SIG-M5 treated with dmso at 0.1 percent for 504 hours (cell line): ENCODE measurements at regions not wholly inside any gene's neighbourhood (a gene's known extent, or its start where the extent isn't known, plus 50 kb on each side); places are given as distances from the start of the nearest gene placed in this dataset.

Experiments
- DNase-seq: peaks from one replicate; lab custom pipeline; 2025; ENCODE audit not compliant: unreplicated experiment; lab: John Stamatoyannopoulos, UW

DNA sequence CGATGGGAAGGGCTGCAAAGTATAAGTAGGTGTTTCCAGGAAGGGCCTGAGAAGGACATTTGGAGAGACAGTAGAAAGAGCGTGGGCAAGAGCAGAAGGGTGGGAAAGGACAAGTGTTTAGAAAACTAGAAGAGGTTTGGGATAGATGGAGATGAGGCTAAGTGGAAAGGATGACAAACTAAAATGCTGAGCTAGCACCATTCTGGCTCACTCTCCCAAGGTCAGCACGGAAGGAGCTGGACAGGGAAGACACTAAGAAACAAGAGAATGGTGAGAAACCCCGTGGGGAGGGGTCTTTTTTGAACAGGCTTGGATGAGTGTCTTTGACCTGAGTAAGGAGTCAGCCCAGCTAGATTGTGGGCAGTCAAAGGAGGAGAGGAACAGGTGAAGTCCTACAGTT, 286.0 kb downstream of the CDK5RAP2 start:
- no peak for DNase-seq

DNA sequence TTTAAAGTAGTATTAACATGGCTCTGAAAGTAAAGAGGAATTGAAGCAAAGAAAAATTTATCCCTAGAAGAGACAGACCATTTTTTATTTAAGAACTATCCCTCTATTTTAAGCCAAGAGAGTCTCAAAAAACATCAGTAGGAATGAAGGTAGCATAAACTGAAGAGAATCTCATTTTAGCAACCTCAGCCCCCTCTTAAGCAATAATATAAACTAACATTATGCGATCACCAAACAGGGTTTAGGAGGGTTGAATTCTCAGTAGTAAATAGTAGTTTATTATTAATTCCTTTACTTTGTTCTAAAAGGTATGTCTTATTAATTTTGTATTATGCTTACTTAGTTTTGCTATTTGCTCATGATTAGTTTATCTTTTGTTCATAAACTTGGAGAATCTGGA, 287.4 kb downstream of the CDK5RAP2 start:
- DNase-seq, result no peak

DNA sequence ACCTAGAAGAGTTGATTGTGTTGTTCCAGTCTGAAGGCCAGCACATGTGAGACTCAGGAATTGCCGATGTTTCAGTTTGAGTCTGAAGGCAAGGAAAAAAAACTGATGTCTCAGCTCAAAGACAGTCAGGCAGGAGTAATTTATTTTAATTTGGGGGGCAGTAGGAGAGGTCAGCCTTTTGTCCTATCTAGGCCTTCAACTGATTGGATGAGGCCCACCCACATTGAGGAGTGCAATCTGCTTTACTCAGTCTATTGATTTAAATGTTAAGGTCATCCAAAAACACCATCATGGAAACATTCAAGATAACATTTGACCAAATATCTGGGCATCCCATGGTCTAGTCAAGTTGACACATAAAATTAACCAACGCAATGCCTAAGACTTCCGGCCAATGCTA, 288.9 kb downstream of the CDK5RAP2 start:
- no peak for DNase-seq

DNA sequence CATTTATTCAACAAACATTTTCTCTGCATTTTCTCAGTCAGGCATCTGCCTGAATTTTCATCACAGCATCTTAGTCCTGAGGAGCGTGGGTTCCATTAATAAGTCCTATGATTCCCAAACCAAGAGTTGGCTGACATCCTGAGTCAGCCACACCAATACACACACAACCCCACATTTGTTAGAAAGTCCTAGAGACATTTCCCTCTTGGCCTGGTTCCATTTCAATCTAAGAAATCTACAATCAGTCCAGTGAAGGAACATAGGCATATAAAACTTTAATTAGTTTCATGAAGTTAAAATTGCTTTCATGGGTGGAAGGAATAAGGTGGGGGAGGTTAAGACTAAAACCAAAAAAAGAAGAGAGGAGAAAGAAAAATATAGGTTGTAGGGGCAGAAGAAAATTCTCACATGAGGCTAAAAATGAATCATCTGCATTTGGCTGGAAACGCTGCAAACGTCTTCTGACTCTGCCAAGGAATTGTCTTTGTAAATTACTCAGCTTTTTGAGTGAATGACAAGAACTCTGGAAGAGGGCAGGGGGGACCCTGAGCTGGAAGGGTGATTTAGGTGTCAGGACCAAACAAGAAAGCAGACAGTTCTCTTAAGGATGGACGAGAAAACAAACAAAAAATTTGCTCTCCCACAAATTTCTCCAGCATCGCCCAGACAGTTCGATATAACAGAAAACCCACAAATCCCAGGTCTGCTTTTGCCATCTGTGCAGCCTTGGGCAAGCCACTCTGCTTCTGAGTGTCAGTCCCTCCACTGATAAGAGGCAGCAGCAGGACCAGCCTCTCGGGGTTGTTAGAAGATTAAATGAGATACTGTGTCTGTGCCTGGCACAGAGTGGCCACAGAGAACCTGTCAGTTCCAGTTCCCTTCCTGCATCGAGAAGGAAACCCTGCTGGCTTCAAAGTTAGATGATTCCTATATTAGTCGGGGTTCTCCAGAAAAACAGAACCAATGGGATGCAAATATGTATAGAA, 289.7 kb downstream of the CDK5RAP2 start:
- DNase-seq, result no peak

DNA sequence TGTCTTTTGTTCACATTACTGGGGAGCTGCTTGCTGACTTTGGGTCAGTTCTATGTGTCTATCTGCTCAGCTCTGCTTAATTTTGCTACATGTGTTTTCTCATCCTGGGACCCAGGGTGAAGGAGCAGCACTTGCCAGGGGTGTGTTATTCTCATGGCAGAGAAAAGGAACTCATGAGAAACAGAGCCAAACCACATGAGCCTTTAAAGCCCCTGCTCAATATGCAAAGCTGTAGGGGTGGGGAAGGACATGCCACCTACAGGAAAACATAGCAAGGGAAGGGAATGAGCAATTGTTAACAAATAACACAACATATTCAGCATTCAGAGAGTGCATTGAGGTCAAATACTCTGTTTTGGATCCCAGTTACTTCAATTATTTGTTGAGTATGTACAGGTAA, 290.9 kb downstream of the CDK5RAP2 start:
- DNase-seq, result no peak

DNA sequence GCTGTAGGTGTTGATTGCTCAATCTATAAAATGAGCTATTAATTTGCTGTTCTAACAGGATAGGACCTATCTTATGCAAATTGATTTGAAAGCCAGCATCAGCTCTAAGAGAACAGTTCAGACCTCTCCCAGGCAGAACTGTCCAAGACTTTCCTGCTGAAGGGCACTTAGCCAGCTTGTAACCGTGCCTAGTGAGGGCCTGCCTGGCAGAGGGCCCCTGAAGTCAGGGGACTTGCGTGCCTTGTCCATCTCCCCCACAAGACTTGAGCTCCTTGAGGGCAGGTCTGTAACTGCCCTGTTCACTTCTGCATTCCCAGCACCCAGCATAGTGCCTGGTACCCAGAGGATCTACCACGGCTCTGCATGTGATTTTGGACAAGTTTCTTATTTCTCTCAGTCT, 293.4 kb downstream of the CDK5RAP2 start:
- DNase-seq, result no peak

DNA sequence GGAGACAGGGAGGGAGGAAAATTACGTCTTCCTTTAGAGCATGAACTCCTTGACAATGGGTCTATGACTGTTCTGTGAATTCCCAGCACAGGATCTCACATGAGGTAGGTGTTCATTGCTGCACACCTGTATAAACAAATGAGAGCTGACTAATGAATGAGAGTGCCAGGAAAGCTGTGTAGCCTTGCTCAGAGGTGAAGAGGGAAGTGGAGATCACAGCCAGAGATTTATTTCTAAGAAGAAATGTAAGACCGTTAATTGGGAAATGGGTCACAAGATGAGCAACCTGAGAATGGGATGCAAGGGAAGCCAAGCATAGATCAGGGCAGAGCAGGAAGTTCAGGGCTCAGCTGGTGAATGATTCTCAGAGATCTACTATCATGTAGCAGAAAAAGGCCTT, 295.1 kb downstream of the CDK5RAP2 start:
- DNase-seq, result no peak

DNA sequence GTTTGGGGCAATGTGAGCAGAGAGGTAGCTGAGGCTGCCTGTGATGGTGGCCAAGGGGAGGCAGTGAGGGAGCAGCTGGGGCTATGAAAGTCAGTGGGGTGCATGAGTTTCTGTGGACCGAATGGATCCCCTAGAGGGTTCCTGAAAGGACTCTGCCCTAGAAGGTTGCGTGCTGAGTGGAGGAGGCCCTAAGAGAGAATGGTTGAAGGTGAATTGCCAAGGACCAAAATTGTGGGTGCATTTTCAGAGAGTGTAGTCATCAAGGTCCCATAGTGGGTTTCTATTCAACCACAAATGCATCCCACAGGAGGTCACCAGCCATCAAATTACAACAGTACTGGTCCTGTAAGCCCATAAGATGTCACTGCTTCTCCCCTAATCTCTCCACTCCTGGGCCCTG, 298.3 kb downstream of the CDK5RAP2 start:
- DNase-seq, result no peak

DNA sequence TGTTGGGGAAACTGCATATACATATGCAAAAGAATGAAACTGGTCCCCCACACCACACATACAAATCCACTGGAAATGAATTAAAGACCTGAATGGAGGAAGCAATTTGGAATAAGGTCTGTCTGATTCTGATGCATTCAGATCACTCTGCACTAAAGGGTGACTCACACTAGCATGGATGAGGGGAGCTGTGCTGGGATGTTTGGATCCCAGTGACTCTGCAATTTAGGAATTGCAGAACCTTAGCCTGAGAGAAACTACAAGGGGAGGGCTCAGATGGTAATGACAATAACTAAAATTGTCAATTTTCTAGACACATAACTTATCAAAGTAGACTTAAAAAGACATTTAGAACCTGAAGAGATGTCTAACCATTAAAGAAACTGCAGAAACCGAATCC, 312.0 kb downstream of the CDK5RAP2 start:
- no peak for DNase-seq

DNA sequence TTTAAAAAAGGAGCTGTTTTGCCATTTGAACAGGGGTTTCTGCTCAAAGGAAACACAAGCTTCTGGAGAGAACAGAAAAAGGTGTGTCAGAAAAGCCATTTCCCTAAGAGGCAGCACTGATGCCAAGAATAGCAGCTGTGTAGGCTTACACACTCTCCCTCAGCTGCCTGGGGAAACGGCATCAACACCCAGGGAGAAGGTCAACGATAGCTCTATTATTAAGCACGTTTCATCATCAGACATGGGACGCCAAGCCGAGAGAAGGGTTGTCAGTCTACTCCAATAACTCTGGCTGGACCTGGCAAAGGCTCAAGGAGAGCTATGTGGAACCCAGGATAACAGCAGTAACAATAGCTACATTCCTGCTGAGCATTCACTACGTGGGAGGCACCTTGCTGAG, 314.2 kb downstream of the CDK5RAP2 start:
- DNase-seq, result no peak

DNA sequence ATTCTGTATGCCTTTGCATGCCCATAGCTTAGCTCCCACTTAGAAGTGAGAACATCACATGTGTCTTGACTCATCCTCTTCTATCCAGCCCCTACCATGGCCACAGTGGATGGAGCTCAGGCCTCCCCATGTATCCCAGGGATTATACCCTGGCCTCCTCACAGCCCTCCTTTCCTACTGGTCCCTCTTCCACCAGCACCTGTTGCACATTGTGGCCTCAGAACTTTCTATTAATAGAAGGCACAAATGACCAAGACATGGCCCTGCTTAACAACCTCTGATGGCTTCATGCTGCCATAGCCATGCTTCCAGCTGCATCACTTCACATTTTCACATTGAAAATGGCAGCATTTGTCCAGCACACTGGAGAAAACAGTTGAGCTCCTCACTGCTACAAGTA, 315.4 kb downstream of the CDK5RAP2 start:
- no peak for DNase-seq

DNA sequence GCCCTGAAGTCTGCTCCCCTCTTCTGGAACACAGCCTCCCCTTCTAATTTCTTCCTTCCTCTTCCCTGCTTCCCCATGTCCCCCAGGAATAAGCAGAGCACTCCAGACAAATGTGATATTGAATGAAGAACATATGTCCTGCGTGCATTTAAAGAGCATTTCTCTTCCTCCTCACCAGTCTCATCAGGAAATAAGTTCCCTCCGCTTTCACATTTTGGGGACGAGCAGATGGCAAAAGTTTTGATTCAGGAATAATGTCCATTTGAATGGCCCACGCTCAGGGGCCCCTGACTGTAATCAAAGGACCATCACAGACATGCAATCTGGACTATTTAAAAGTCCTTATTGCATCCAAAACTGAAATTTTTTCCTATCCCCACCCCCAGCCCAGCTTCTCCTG, 316.1 kb downstream of the CDK5RAP2 start:
- DNase-seq, result no peak

DNA sequence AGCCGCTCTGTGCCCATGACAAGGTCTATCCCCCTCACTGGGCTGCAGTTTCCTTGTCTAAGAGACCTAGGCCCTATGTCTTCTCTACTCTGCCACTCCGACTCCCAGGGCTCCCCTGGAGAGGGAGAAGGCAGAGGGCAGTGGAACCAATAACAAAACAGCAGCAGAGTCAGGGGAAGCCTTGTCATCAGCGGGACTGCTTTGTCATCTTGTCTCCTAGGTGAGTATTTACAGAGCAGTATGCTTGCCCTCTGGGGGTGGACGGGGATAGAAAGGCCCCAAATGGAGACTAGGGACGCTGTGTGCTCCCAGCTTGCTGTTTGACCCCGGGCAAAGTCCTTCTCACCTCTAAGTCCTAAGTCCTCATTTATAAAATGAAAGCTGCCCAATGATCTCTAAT, 318.5 kb downstream of the CDK5RAP2 start:
- no peak for DNase-seq

DNA sequence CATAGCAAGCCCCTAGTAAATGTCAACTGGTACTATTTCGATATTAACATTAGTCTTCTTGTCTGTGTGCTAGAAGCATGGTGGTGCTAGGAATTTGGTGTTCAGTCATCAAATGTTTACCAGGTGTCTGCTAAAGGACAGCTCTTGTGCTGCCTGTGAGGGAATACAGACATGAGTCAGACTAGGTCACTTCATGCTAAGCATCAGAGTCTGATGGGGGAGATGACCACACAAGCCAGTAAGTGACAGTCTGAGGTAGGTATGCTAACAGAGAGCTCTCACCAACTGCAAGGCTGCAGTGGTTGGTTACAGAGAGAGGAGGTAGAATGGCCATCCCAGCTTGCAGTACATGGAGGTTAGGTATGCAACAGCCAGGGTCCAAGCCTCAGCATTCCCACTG, 320.9 kb downstream of the CDK5RAP2 start:
- no peak for DNase-seq

DNA sequence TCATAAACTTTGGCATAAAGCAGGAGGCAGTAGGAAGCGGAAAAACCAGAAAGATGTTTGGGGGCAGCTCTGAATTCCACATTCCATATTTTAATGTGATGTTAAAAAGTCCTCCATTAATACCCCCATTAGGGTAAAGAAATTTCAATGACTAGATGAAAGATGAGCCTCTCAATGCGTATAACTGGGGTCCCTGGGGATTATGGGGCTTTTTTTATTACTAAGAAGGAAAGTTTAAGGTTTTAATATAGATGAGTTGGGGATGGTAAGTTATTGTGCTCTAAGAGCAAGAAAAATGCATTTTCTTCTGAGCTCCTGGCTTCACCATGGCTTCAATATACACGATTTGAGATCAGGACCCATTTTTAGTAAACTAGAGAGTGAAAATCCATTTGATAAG, 321.9 kb downstream of the CDK5RAP2 start:
- DNase-seq, result no peak

DNA sequence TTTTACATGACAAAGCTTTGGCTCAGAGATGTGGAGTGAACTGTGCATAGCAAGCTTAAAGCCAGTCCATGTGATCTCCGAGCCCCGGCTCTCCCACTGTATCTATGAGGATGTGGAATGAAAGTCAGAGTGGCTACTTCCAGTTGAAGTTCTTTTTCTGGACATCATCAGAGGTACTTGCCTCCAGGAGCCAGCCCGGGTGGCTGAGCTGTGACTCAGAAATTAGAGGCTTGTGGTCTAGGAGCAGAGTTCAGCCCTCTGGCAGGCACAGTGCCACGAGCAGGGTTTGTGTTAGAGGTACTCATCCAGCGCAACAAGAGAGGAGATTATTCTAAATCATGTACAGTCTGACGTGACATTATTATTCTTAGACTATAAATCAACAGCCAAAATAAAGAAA, 322.5 kb downstream of the CDK5RAP2 start:
- no peak for DNase-seq

DNA sequence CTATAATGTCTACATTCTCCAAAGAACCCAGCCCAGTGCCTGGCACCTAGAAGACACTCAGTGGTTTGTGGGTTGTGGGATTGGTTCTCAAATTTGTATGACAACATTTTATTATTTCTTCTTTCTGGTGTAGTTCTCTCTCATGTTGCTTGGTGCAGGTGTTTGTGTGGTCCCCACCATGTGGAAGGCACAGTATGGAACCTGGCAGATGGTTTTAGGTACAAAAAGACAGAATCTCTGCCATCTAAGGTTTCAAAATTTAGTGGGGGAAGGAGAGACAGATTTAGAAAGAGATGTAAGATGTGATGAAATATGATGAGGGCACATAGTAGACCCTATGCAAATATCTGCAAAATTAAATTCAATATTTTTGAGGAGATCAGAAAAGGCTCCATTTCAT, 323.8 kb downstream of the CDK5RAP2 start:
- no peak for DNase-seq

DNA sequence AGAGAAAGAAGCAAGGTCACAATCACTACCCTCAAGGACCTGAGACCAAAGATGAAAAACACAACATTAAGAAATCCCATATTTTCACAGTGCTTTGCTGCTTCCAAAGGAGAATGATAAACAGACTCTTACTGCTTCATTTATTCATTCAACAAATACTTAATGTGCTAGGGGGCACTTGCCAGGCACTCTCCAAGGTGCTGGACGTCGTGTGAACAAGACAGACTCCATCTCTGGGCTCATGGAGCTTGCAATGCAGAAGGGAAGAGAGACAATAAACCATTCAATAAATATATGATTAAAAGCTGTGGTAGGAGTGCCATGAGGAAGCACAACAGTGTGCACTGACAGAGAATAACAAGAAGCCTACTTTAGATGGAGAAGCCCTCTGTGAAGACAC, 327.7 kb downstream of the CDK5RAP2 start:
- no peak for DNase-seq

DNA sequence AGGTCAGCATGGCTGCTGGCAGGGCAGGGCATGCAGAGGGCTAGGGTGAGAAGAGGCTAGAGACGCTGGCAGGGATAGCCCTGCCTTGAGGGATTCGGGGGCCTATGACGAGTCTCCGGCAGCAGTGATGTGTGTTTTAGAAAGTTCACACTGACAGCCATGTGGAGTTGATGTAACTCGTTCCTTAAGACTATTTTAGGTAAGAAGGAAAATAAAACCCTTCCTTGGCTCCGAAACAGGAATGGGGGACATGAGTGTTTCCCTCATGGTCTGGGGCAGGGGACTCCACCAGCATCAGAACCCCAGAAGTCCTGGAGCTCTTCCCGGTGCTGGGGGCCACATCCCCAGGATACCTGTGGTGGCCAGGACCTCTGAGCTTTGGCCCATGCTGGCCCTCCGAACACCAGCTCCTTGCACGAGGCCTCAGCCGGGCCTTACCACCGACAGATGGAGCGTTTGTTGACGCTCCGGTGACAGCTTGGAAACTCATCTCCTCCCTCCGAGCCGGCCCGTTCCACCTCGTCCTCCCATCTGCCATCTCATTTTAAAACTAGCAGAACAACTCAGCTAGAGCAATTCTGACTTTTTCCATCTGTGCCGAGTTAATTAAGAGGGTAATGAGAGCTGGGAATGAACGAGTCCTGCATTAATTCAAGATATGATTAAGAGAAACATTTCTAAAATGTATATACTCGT, 337.7 kb downstream of the CDK5RAP2 start:
- DNase-seq, result no peak

DNA sequence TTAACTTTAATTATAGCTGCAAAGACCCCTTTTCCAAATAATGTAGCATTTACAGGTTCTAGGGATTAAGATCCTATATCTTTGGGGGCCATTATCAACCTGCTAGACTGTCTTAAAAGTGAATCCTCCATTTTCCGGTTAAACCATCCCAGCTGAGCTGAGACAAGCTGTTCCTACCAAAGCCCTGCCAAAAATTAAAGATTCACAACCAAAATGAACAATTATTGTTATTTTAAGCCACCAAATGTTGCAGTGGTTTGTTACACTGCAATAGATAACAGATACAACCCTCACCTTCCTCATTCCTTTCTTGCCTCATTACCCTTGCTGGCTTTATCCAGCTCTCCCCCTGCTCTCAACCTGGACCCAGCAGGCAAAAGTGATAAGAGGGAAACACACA, 343.4 kb downstream of the CDK5RAP2 start:
- no peak for DNase-seq

DNA sequence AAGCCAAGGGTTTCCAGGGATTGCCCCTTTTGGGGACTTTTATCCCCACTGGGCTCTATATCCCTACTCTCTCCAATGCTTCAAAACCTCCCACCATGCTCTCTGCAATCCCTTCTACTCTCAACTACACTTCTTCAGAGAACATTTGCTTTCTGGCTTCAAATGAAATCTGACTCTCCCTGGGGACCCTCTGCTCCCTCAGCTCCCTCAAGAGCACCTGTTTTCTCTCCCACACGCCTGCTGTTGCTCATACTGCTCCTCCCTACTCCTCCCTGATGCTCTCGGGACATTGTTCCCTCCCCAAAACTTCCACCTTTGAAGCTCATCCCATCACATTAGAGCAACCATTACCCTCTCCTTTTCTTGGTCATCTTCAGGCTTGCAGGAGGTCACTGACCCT, 344.9 kb downstream of the CDK5RAP2 start:
- no peak for DNase-seq

DNA sequence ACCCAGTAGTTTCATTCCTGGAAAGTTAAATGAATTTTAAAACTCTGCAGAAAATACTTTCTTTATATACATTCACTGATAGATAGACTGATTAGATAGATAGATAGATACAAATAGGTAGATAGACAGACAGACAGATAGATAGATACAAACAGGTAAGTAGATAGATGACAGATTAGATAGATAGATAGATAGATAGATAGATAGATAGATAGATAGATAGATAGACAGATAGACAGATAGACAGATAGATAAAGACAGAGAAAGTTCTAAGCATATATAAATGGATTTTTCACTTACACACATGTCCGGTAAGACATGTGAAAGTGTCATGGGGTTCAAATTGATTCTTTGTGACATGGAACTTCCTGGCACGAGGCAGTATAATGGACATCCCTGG, 349.7 kb downstream of the CDK5RAP2 start:
- no peak for DNase-seq
